ENCODE measurements at regions not wholly inside any gene's neighbourhood (a gene's known extent, or its start where the extent isn't known, plus 50 kb on each side); places are given as distances from the start of the nearest gene placed in this dataset.

GRCh38 chr17:34099859-34100515, 155.1 kb upstream of the CCL2 start:
- Mint-ChIP-seq H3K36me3 (ENCODE audit: low read depth) (peaks cover 5% of the 10 kb centered on the region), H3K27ac (no peak overlapping the region), H3K27me3 (peaks cover 12% of the 10 kb centered on the region), H3K4me1 (no peaks in the 10 kb centered on the region), H3K4me3 (no peak overlapping the region)
- DNase-seq (no peak), ATAC-seq (no peak)
- no peaks in the 10 kb centered on the region for H3K9me3 ChIP-seq (ENCODE audit: control insufficient read depth, low read length, poor library complexity, severe bottlenecking)

- Mint-ChIP-seq H3K27me3 (peaks cover 38% of the 10 kb centered on the region), H3K4me1 (no peaks in the 10 kb centered on the region), H3K27ac (no peak overlapping the region), H3K36me3 (ENCODE audit: low read depth) (no peaks in the 10 kb centered on the region), H3K4me3 (no peak overlapping the region)
- ATAC-seq (no peak), DNase-seq (no peak)
- H3K9me3 ChIP-seq (ENCODE audit: control insufficient read depth, low read length, poor library complexity, severe bottlenecking): no peaks in the 10 kb centered on the region
Measured at GRCh38 chr17:34107019-34107418, 148.1 kb upstream of the CCL2 start.

- no peaks in the 10 kb centered on the region for H3K9me3 ChIP-seq (ENCODE audit: control insufficient read depth, low read length, poor library complexity, severe bottlenecking)
- Mint-ChIP-seq H3K27ac (no peak overlapping the region), H3K27me3 (peaks cover 70% of the 10 kb centered on the region), H3K36me3 (ENCODE audit: low read depth) (no peaks in the 10 kb centered on the region), H3K4me1 (no peaks in the 10 kb centered on the region), H3K4me3 (no peak overlapping the region)
- ATAC-seq: no peak
- DNase-seq: no peak
Measured at GRCh38 chr17:34110315-34110714, 144.8 kb upstream of the CCL2 start.

- no peaks in the 10 kb centered on the region for H3K9me3 ChIP-seq (ENCODE audit: control insufficient read depth, low read length, poor library complexity, severe bottlenecking)
- Mint-ChIP-seq H3K27ac (no peak overlapping the region), H3K4me3 (no peak overlapping the region), H3K27me3 (peaks cover 64% of the 10 kb centered on the region), H3K4me1 (no peaks in the 10 kb centered on the region), H3K36me3 (ENCODE audit: low read depth) (no peaks in the 10 kb centered on the region)
- DNase-seq (no peak), ATAC-seq (no peak)
Measured at GRCh38 chr17:34113089-34113488, 142.0 kb upstream of the CCL2 start.

- no peaks in the 10 kb centered on the region for H3K4me1 Mint-ChIP-seq
- H3K9me3 ChIP-seq (ENCODE audit: control insufficient read depth, low read length, poor library complexity, severe bottlenecking): no peaks in the 10 kb centered on the region
- H3K36me3 Mint-ChIP-seq (ENCODE audit: low read depth): no peaks in the 10 kb centered on the region
- no peak overlapping the region for H3K4me3 Mint-ChIP-seq
- ATAC-seq: no peak
- peaks cover 69% of the 10 kb centered on the region for H3K27me3 Mint-ChIP-seq
- H3K27ac Mint-ChIP-seq: no peak overlapping the region
- DNase-seq: no peak
Measured at GRCh38 chr17:34114174-34114573, 140.9 kb upstream of the CCL2 start.

GRCh38 chr17:34116306-34116705, 138.8 kb upstream of the CCL2 start:
- Mint-ChIP-seq H3K27me3 (peaks cover 70% of the 10 kb centered on the region), H3K4me3 (no peak overlapping the region), H3K36me3 (ENCODE audit: low read depth) (no peaks in the 10 kb centered on the region), H3K27ac (no peak overlapping the region), H3K4me1 (no peaks in the 10 kb centered on the region)
- no peak for DNase-seq
- H3K9me3 ChIP-seq (ENCODE audit: control insufficient read depth, low read length, poor library complexity, severe bottlenecking): no peaks in the 10 kb centered on the region
- ATAC-seq: no peak

- no peak overlapping the region for H3K27ac Mint-ChIP-seq
- H3K36me3 Mint-ChIP-seq (ENCODE audit: low read depth): no peaks in the 10 kb centered on the region
- H3K9me3 ChIP-seq (ENCODE audit: control insufficient read depth, low read length, poor library complexity, severe bottlenecking): no peaks in the 10 kb centered on the region
- H3K4me1 Mint-ChIP-seq: no peaks in the 10 kb centered on the region
- H3K27me3 Mint-ChIP-seq: peaks cover 75% of the 10 kb centered on the region
- DNase-seq (no peak), ATAC-seq (no peak)
- H3K4me3 Mint-ChIP-seq: no peak overlapping the region
Measured at GRCh38 chr17:34117332-34117731, 137.8 kb upstream of the CCL2 start.

GRCh38 chr17:34117811-34118210, 137.3 kb upstream of the CCL2 start:
- Mint-ChIP-seq H3K4me3 (no peak overlapping the region), H3K4me1 (no peaks in the 10 kb centered on the region), H3K27ac (no peak overlapping the region), H3K27me3 (peaks cover 75% of the 10 kb centered on the region), H3K36me3 (ENCODE audit: low read depth) (no peaks in the 10 kb centered on the region)
- no peaks in the 10 kb centered on the region for H3K9me3 ChIP-seq (ENCODE audit: control insufficient read depth, low read length, poor library complexity, severe bottlenecking)
- DNase-seq (no peak), ATAC-seq (no peak)

- no peaks in the 10 kb centered on the region for H3K9me3 ChIP-seq (ENCODE audit: control insufficient read depth, low read length, poor library complexity, severe bottlenecking)
- no peak for DNase-seq
- Mint-ChIP-seq H3K4me1 (no peaks in the 10 kb centered on the region), H3K27ac (no peak overlapping the region), H3K36me3 (ENCODE audit: low read depth) (no peaks in the 10 kb centered on the region), H3K27me3 (peaks cover 75% of the 10 kb centered on the region), H3K4me3 (no peak overlapping the region)
- no peak for ATAC-seq
Measured at GRCh38 chr17:34118564-34118963, 136.5 kb upstream of the CCL2 start.

GRCh38 chr17:34121311-34121710, 133.8 kb upstream of the CCL2 start:
- ATAC-seq (no peak), DNase-seq (no peak)
- no peaks in the 10 kb centered on the region for H3K36me3 Mint-ChIP-seq (ENCODE audit: low read depth)
- H3K4me1 Mint-ChIP-seq: no peaks in the 10 kb centered on the region
- no peak overlapping the region for H3K4me3 Mint-ChIP-seq
- H3K27ac Mint-ChIP-seq: no peak overlapping the region
- H3K9me3 ChIP-seq (ENCODE audit: control insufficient read depth, low read length, poor library complexity, severe bottlenecking): no peaks in the 10 kb centered on the region
- H3K27me3 Mint-ChIP-seq: peaks cover 79% of the 10 kb centered on the region

GRCh38 chr17:34122515-34122914, 132.6 kb upstream of the CCL2 start:
- no peaks in the 10 kb centered on the region for H3K9me3 ChIP-seq (ENCODE audit: control insufficient read depth, low read length, poor library complexity, severe bottlenecking)
- H3K4me1 Mint-ChIP-seq: no peaks in the 10 kb centered on the region
- H3K4me3 Mint-ChIP-seq: no peak overlapping the region
- H3K27ac Mint-ChIP-seq: no peak overlapping the region
- peaks cover 78% of the 10 kb centered on the region for H3K27me3 Mint-ChIP-seq
- DNase-seq (no peak), ATAC-seq (no peak)
- peaks cover 3% of the 10 kb centered on the region for H3K36me3 Mint-ChIP-seq (ENCODE audit: low read depth)

GRCh38 chr17:34125010-34125409, 130.1 kb upstream of the CCL2 start:
- Mint-ChIP-seq H3K27ac (no peak overlapping the region), H3K4me1 (no peaks in the 10 kb centered on the region), H3K36me3 (ENCODE audit: low read depth) (peaks cover 3% of the 10 kb centered on the region), H3K27me3 (peaks cover 71% of the 10 kb centered on the region), H3K4me3 (no peak overlapping the region)
- no peaks in the 10 kb centered on the region for H3K9me3 ChIP-seq (ENCODE audit: control insufficient read depth, low read length, poor library complexity, severe bottlenecking)
- ATAC-seq (no peak), DNase-seq (no peak)

GRCh38 chr17:34125921-34126320, 129.2 kb upstream of the CCL2 start:
- no peaks in the 10 kb centered on the region for H3K9me3 ChIP-seq (ENCODE audit: control insufficient read depth, low read length, poor library complexity, severe bottlenecking)
- DNase-seq: no peak
- no peak for ATAC-seq
- H3K4me1 Mint-ChIP-seq: no peaks in the 10 kb centered on the region
- H3K4me3 Mint-ChIP-seq: no peak overlapping the region
- peaks cover 3% of the 10 kb centered on the region for H3K36me3 Mint-ChIP-seq (ENCODE audit: low read depth)
- H3K27ac Mint-ChIP-seq: no peak overlapping the region
- peaks cover 74% of the 10 kb centered on the region for H3K27me3 Mint-ChIP-seq

- no peak for DNase-seq
- H3K4me1 Mint-ChIP-seq: no peaks in the 10 kb centered on the region
- H3K27ac Mint-ChIP-seq: no peak overlapping the region
- H3K27me3 Mint-ChIP-seq: peaks cover 70% of the 10 kb centered on the region
- ATAC-seq: no peak
- no peak overlapping the region for H3K4me3 Mint-ChIP-seq
- no peaks in the 10 kb centered on the region for H3K9me3 ChIP-seq (ENCODE audit: control insufficient read depth, low read length, poor library complexity, severe bottlenecking)
- H3K36me3 Mint-ChIP-seq (ENCODE audit: low read depth): peaks cover 3% of the 10 kb centered on the region
Measured at GRCh38 chr17:34126496-34126895, 128.6 kb upstream of the CCL2 start.
